ENCODE measurements at regions not wholly inside any gene's neighbourhood (a gene's known extent, or its start where the extent isn't known, plus 50 kb on each side); places are given as distances from the start of the nearest gene placed in this dataset.

DNA sequence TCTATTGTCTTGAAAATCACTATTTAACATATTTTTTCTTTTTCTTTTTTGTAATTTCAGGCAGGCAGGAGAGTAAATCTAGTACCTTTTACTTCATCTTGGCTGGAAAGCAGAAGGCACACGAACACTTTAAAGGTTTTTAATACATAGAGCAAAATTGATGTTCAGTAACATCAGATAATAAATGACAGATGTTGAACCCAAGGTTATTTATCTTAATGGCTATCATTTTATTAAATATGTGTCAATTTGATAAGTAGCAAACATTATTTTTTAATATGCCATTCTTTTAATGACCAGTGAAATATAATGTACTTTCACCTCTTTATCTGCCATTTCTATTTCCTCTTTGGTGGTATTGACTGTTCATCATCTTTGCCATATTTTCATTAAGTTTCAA lies 381.2 kb downstream of the ARHGEF28 start:
- no peaks in the 10 kb centered on the region for H3K27me3 ChIP-seq (ENCODE audit: control insufficient read depth in 1 of 2, insufficient read depth in 2 of 2, low read length in 2 of 2)
- H3K4me1 ChIP-seq (ENCODE audit: insufficient read depth, low read length) = no peaks in the 10 kb centered on the region
- H3K9ac ChIP-seq (ENCODE audit: low read length) = no peak overlapping the region

DNA sequence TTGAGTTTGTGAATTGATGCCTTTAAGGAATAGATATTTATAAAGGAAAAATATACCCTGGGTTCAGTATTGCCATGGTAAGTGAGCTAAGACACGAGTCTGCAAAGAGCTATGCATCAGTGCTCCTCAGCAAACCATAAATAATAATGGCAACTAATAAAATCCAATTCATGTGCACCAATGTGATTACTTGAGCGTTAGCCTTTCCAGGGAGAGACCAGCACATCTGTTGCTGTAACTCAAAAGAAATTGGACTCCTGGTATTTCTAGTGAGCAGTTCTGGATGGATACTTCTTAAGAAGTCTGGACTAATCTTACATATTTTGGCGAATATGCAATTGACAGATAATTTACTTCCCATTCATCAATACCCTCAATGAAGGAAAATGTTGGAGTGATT lies 373.3 kb downstream of the ARHGEF28 start:
- Histone ChIP-seq H3K9ac (ENCODE audit: low read length) (no peak overlapping the region), H3K4me1 (ENCODE audit: insufficient read depth, low read length) (peaks cover 7% of the 10 kb centered on the region), H3K9me3 (ENCODE audit: low read length) (no peaks in the 10 kb centered on the region), H3K4me3 (ENCODE audit: low read depth in 1 of 2, low read length in 2 of 2) (no peak overlapping the region), H3K36me3 (ENCODE audit: insufficient read depth, low read length) (no peaks in the 10 kb centered on the region), H3K27ac (ENCODE audit: low read depth, low read length) (no peak overlapping the region), H3K27me3 (ENCODE audit: control insufficient read depth in 1 of 2, insufficient read depth in 2 of 2, low read length in 2 of 2) (no peaks in the 10 kb centered on the region)

More for the DNA sequence above, 381.2 kb downstream of the ARHGEF28 start:
- H3K36me3 ChIP-seq (ENCODE audit: insufficient read depth, low read length) = no peaks in the 10 kb centered on the region
- H3K4me3 ChIP-seq (ENCODE audit: low read depth in 1 of 2, low read length in 2 of 2) = no peak overlapping the region
- H3K27ac ChIP-seq (ENCODE audit: low read depth, low read length) = no peak overlapping the region
- H3K9me3 ChIP-seq (ENCODE audit: low read length) = no peaks in the 10 kb centered on the region

DNA sequence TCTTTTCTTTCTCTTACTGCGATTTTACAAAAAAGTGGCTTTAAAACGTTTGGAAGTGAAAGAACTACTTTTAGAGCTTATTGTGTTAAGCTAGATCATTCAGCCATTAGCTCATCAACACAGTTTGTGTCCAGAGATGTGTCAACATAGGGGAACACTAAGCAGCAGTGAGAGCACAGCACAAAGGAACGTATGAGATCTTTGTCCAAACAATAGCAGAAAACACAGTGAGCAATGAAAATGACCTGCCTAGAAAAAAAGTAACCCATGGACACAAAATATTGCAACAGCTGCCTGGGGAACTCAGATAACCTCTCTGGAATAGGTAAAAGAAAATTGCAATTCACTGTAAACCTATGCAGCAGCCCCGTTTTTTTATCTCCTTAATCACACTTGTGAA lies 372.5 kb downstream of the ARHGEF28 start:
- Histone ChIP-seq H3K9me3 (ENCODE audit: low read length) (no peaks in the 10 kb centered on the region), H3K36me3 (ENCODE audit: insufficient read depth, low read length) (no peaks in the 10 kb centered on the region), H3K4me1 (ENCODE audit: insufficient read depth, low read length) (peaks cover 7% of the 10 kb centered on the region), H3K27ac (ENCODE audit: low read depth, low read length) (no peak overlapping the region), H3K4me3 (ENCODE audit: low read depth in 1 of 2, low read length in 2 of 2) (no peak overlapping the region), H3K27me3 (ENCODE audit: control insufficient read depth in 1 of 2, insufficient read depth in 2 of 2, low read length in 2 of 2) (no peaks in the 10 kb centered on the region), H3K9ac (ENCODE audit: low read length) (no peak overlapping the region)

DNA sequence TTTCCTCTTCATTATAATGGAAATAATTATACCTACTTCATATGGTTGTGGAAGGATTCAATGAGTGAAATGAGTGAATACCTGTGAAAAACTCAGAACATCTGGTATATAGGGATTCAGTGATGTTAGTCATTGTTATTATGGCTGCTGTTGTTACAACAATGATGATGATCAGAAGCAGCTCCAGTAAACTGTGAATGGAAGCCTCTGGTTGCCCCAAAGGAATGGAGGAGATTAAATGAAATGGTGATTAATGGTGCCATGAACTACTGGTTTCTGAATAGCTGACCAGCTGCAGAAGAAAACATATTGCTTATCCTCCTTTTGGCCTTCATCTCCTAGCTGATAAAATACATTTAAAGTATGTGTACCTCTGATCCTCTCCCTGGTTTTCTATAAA lies 372.0 kb downstream of the ARHGEF28 start:
- no peaks in the 10 kb centered on the region for H3K9me3 ChIP-seq (ENCODE audit: low read length)
- H3K36me3 ChIP-seq (ENCODE audit: insufficient read depth, low read length) = no peaks in the 10 kb centered on the region
- H3K4me3 ChIP-seq (ENCODE audit: low read depth in 1 of 2, low read length in 2 of 2) = no peak overlapping the region
- no peak overlapping the region for H3K27ac ChIP-seq (ENCODE audit: low read depth, low read length)
- no peaks in the 10 kb centered on the region for H3K27me3 ChIP-seq (ENCODE audit: control insufficient read depth in 1 of 2, insufficient read depth in 2 of 2, low read length in 2 of 2)
- H3K4me1 ChIP-seq (ENCODE audit: insufficient read depth, low read length) = peaks cover 7% of the 10 kb centered on the region
- H3K9ac ChIP-seq (ENCODE audit: low read length) = no peak overlapping the region

DNA sequence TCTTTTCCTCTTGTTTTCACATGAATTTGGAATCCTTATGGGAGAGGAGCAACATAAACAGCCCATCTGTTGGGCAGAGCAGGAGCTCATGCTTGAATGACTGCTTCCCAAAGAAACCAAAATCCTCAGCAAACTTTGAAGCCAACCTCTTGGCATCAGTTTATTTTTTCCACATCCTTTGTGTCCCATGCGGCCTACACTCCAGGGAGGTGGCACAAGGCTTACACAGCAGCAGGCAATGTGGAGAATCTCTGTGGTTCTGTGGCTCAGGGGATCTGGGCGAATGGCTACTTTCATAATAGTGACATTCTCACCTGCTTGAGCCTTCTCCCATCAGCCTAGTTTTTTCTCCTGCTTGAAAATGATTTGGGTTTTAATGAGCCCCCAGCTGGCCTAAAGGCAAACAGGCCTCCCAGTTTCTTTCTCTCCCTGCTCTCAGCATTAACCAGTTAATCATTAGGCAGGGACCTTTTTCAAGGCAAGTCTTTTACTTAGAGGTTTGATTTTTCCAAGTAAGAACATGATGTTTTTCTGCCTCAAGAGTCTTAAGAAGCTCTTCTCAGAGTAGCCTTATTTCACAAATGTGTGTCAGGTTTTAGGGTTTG lies 370.3 kb downstream of the ARHGEF28 start:
- Histone ChIP-seq H3K27me3 (ENCODE audit: control insufficient read depth in 1 of 2, insufficient read depth in 2 of 2, low read length in 2 of 2) (no peaks in the 10 kb centered on the region), H3K9ac (ENCODE audit: low read length) (no peak overlapping the region), H3K27ac (ENCODE audit: low read depth, low read length) (no peak overlapping the region), H3K9me3 (ENCODE audit: low read length) (no peaks in the 10 kb centered on the region), H3K36me3 (ENCODE audit: insufficient read depth, low read length) (no peaks in the 10 kb centered on the region), H3K4me1 (ENCODE audit: insufficient read depth, low read length) (peaks cover 7% of the 10 kb centered on the region), H3K4me3 (ENCODE audit: low read depth in 1 of 2, low read length in 2 of 2) (no peak overlapping the region)

DNA sequence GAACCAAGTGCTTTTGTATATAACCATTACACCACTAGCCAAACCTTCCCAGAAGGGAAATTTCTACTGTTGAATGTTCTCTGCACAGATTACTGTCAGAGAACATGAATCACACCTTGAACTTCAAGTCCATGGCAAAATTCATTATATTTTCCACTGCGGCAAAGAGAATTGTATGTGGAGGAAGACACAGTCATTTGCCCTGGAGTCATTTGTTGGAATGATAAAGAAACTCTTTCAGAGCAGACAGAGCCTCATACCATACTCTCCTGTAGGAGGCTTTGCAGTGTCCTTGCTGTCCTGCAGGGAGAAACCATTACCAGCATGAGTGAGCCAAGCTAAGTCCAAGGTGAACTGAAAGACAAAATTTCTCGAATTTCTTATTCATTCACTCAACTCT lies 369.0 kb downstream of the ARHGEF28 start:
- no peaks in the 10 kb centered on the region for H3K27me3 ChIP-seq (ENCODE audit: control insufficient read depth in 1 of 2, insufficient read depth in 2 of 2, low read length in 2 of 2)
- H3K36me3 ChIP-seq (ENCODE audit: insufficient read depth, low read length) = no peaks in the 10 kb centered on the region
- no peak overlapping the region for H3K4me3 ChIP-seq (ENCODE audit: low read depth in 1 of 2, low read length in 2 of 2)
- peaks cover 7% of the 10 kb centered on the region for H3K4me1 ChIP-seq (ENCODE audit: insufficient read depth, low read length)
- H3K9ac ChIP-seq (ENCODE audit: low read length) = no peak overlapping the region
- H3K9me3 ChIP-seq (ENCODE audit: low read length) = no peaks in the 10 kb centered on the region
- no peak overlapping the region for H3K27ac ChIP-seq (ENCODE audit: low read depth, low read length)
